HCT116 (cell line): ENCODE measurements at regions not wholly inside any gene's neighbourhood (a gene's known extent, or its start where the extent isn't known, plus 50 kb on each side); places are given as distances from the start of the nearest gene placed in this dataset.

Experiments used
- EZH2 ChIP-seq: fragments of 200-600 bp; sonication (generic); IDR thresholded peaks from 2 replicates; pipeline ENCODE4 v1.6.1; 2017; ENCODE audit warnings: antibody characterized with exemption, mixed run types
- EZH2phosphoT487 ChIP-seq: fragments of 200-600 bp; IDR thresholded peaks from 2 replicates; pipeline ENCODE4 v1.6.1; 2018; ENCODE audit warnings: antibody characterized with exemption, borderline replicate concordance
- FOSL1 ChIP-seq: IDR thresholded peaks from 2 replicates; pipeline ENCODE4 v1.6.1; 2012; ENCODE audit warnings: low read depth
- JUND ChIP-seq: IDR thresholded peaks from 2 replicates; pipeline ENCODE4 v1.6.1; 2012
- POLR2A ChIP-seq: IDR thresholded peaks from 2 replicates; pipeline ENCODE4 v1.7.0; 2011; ENCODE audit warnings: borderline replicate concordance; ENCODE audit not compliant: insufficient read depth, insufficient read length; ENCODE audit errors: extremely low read depth
- POLR2AphosphoS5 ChIP-seq: IDR thresholded peaks from 2 replicates; pipeline ENCODE4 v1.6.1; 2011; ENCODE audit warnings: mild to moderate bottlenecking, low read depth, low read length, moderate library complexity
- SP1 ChIP-seq: IDR thresholded peaks from 2 replicates; pipeline ENCODE4 v1.6.1; 2012; ENCODE audit warnings: low read depth
- TCF7L2 ChIP-seq: IDR thresholded peaks from 2 replicates; pipeline ENCODE4 v1.7.0; 2011; ENCODE audit warnings: borderline replicate concordance, inconsistent platforms; ENCODE audit not compliant: insufficient read depth, insufficient read length; ENCODE audit errors: extremely low read depth
- ZFX ChIP-seq: fragments of 450-650 bp; IDR thresholded peaks from 2 replicates; pipeline ENCODE4 v1.6.1; 2017
- TF ChIP-seq, protein P1 (sequence below): IDR thresholded peaks from 2 replicates; pipeline ENCODE4 v1.6.1; 2012; ENCODE audit warnings: low read depth
- TF ChIP-seq, protein P2 (sequence below), 3 experiments: fragments of 200-600 bp in 1 of 3; sonication (generic) in 1 of 3; IDR thresholded peaks in 2 of 3; conservative IDR thresholded peaks in 1 of 3; 2 replicates each; pipeline ENCODE4 v1.5.1; 2012 to 2017; ENCODE audit warnings: low read depth in 2 of 3, low read length in 2 of 3, antibody characterized with exemption in 1 of 3, borderline replicate concordance in 1 of 3, control low read depth in 1 of 3, mild to moderate bottlenecking in 1 of 3, mixed read lengths in 1 of 3, mixed run types in 1 of 3, moderate library complexity in 1 of 3; ENCODE audit not compliant: insufficient read depth in 1 of 3
- TF ChIP-seq, protein P3 (sequence below): IDR thresholded peaks from 2 replicates; pipeline ENCODE4 v1.6.1; 2012

DNA sequence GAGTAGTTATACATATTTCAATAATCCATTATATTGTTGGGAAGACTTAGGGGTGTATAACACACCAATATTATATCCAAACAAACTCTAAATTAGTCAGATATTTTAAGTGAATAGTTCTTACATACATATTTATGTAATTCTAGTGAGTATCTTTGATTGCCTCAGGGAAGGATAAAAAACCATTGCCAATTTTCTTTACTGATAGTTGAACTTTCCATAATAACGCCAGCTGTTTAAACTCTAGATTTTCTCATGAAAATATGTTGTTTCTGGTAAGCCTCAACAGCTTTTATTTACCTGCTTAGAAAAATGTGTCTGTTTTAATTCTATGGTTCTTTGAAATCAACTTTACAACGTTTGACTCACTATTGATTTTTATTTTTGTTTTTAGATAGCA is 959.6 kb upstream of the NOVA1 start:
- TF ChIP-seq, protein P1, sequence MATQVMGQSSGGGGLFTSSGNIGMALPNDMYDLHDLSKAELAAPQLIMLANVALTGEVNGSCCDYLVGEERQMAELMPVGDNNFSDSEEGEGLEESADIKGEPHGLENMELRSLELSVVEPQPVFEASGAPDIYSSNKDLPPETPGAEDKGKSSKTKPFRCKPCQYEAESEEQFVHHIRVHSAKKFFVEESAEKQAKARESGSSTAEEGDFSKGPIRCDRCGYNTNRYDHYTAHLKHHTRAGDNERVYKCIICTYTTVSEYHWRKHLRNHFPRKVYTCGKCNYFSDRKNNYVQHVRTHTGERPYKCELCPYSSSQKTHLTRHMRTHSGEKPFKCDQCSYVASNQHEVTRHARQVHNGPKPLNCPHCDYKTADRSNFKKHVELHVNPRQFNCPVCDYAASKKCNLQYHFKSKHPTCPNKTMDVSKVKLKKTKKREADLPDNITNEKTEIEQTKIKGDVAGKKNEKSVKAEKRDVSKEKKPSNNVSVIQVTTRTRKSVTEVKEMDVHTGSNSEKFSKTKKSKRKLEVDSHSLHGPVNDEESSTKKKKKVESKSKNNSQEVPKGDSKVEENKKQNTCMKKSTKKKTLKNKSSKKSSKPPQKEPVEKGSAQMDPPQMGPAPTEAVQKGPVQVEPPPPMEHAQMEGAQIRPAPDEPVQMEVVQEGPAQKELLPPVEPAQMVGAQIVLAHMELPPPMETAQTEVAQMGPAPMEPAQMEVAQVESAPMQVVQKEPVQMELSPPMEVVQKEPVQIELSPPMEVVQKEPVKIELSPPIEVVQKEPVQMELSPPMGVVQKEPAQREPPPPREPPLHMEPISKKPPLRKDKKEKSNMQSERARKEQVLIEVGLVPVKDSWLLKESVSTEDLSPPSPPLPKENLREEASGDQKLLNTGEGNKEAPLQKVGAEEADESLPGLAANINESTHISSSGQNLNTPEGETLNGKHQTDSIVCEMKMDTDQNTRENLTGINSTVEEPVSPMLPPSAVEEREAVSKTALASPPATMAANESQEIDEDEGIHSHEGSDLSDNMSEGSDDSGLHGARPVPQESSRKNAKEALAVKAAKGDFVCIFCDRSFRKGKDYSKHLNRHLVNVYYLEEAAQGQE = no peak
- no peak for TF ChIP-seq POLR2A
- TF ChIP-seq, protein P2, sequence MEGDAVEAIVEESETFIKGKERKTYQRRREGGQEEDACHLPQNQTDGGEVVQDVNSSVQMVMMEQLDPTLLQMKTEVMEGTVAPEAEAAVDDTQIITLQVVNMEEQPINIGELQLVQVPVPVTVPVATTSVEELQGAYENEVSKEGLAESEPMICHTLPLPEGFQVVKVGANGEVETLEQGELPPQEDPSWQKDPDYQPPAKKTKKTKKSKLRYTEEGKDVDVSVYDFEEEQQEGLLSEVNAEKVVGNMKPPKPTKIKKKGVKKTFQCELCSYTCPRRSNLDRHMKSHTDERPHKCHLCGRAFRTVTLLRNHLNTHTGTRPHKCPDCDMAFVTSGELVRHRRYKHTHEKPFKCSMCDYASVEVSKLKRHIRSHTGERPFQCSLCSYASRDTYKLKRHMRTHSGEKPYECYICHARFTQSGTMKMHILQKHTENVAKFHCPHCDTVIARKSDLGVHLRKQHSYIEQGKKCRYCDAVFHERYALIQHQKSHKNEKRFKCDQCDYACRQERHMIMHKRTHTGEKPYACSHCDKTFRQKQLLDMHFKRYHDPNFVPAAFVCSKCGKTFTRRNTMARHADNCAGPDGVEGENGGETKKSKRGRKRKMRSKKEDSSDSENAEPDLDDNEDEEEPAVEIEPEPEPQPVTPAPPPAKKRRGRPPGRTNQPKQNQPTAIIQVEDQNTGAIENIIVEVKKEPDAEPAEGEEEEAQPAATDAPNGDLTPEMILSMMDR (IDR thresholded peaks at IDR 0.05 in 2 of 3, conservative IDR thresholded peaks at IDR 0.05 in 1 of 3; ENCODE audit: borderline replicate concordance in 1 of 3, insufficient read depth in 1 of 3, low read depth in 2 of 3, low read length in 2 of 3) = no peak
- TF ChIP-seq TCF7L2 = no peak
- TF ChIP-seq POLR2AphosphoS5 = no peak
- TF ChIP-seq SP1 = no peak
- TF ChIP-seq JUND = no peak
- TF ChIP-seq ZFX = no peak
- TF ChIP-seq EZH2 = no peak
- TF ChIP-seq, protein P3, sequence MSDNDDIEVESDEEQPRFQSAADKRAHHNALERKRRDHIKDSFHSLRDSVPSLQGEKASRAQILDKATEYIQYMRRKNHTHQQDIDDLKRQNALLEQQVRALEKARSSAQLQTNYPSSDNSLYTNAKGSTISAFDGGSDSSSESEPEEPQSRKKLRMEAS = no peak
- no peak for TF ChIP-seq FOSL1
- no peak for TF ChIP-seq EZH2phosphoT487
